Kidney tubule cell (primary cell): ENCODE measurements at regions not wholly inside any gene's neighbourhood (a gene's known extent, or its start where the extent isn't known, plus 50 kb on each side); places are given as distances from the start of the nearest gene placed in this dataset.
A peak's percentile ranks its signal among the peaks of the same experiment; 100 is the strongest.

ENCODE experiments used
- DNase-seq: peaks from one replicate; pipeline ENCODE4 v3.0.0-alpha.2; 2018; ENCODE audit warnings: low spot score

DNA sequence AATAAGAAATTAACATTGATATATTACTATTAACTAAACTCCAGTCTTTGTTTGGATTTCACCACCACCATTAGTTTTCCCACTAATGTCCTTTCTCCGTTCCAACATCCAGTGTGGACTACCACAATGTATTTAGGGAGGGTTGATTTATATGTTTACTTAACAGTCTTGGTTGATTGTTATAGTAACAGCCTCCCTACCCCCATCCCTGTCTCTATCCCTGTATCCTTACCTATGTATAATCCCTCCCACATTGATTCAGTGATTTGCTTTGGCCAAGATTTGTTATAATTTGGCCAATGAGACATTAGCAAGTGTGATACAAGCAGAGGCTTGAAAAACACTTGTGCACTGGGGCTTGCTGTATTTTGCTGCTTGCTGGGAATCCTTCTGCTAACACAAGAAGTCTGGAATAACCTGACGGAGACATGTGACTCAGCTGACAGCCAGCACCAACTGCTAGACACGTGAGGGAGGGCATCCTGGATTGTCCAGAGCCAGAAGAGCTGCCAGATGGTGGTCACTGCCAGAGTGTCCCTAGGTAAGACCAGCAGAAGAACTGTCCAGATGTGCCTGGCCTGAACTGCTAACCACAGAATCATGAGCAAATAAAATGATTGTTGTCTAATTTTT lies 51.2 kb upstream of the TCF7 start:
- peak; percentile 26 for DNase-seq

- DNase-seq: no peak
Observed at GRCh38 chr5:134059758-134060495, 54.6 kb upstream of the TCF7 start.

DNA sequence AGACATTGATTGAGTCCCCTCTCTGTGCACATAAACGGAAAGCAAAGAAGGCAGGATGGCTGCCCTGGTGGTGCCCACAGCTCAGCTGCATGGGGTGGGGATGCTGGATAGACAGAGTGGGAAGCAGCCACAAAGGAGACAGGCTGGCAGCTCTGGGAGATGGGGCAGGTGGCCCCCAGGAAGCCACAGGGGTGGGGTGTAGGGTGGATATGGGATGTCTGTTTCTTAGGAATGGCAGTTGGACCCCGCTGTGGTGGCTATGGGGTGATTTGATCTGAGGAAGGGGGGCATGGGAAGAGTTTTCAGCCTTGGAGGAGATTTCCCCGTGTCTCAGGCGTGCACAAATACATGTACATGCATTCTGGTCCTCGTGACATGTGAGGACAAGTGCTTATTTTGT lies 50.2 kb upstream of the VDAC1 start:
- no peak for DNase-seq
